Liver (tissue), 8 donors: ENCODE measurements at regions not wholly inside any gene's neighbourhood (a gene's known extent, or its start where the extent isn't known, plus 50 kb on each side); places are given as distances from the start of the nearest gene placed in this dataset.

Experiments used
- DNase-seq: peaks from one replicate; pipeline ENCODE4 v3.0.0-alpha.2; 2017; ENCODE audit warnings: low spot score
- H3K27ac ChIP-seq, 2 donors: one replicate each; pipeline ENCODE4 v1.7.0; 2013; ENCODE audit warnings: inconsistent platforms in 2 of 2, low read length in 2 of 2, control low read depth in 1 of 2, low read depth in 1 of 2, mild to moderate bottlenecking in 1 of 2
- H3K27me3 ChIP-seq, 4 donors: one replicate each; pipeline versions ENCODE4 v1.6.1 to v1.7.0; 2013; ENCODE audit warnings: low read length in 3 of 4, inconsistent platforms in 1 of 4, mild to moderate bottlenecking in 1 of 4, moderate library complexity in 1 of 4; ENCODE audit not compliant: control insufficient read depth in 4 of 4, insufficient read depth in 4 of 4
- H3K36me3 ChIP-seq, 4 donors: one replicate each; pipeline versions ENCODE4 v1.6.1 to v1.7.0; 2013; ENCODE audit warnings: low read length in 3 of 4, mild to moderate bottlenecking in 3 of 4, low read depth in 1 of 4, moderate library complexity in 1 of 4; ENCODE audit not compliant: control insufficient read depth in 4 of 4, insufficient read depth in 3 of 4
- H3K4me1 ChIP-seq, 4 donors: one replicate each; pipeline versions ENCODE4 v1.6.1 to v1.7.0; 2013; ENCODE audit warnings: low read length in 3 of 4, mild to moderate bottlenecking in 3 of 4, moderate library complexity in 1 of 4; ENCODE audit not compliant: control insufficient read depth in 4 of 4, insufficient read depth in 4 of 4
- H3K4me3 ChIP-seq, 3 donors: one replicate each; pipeline versions ENCODE4 v1.6.1 to v1.7.0; 2013; ENCODE audit warnings: low read length in 3 of 3, control low read depth in 1 of 3, low read depth in 1 of 3, mild to moderate bottlenecking in 1 of 3
- H3K9ac ChIP-seq, 2 donors: one replicate each; pipeline ENCODE4 v1.7.0; 2013; ENCODE audit warnings: low read length in 2 of 2, mild to moderate bottlenecking in 2 of 2, moderate library complexity in 2 of 2, control low read depth in 1 of 2, low read depth in 1 of 2
- H3K9me3 ChIP-seq, 4 donors: one replicate each; pipeline versions ENCODE4 v1.6.1 to v1.7.0; 2013; ENCODE audit warnings: low read length in 3 of 4; ENCODE audit not compliant: control insufficient read depth in 4 of 4
- FOXA2 ChIP-seq: IDR thresholded peaks from 2 replicates; pipeline ENCODE4 v1.6.1; 2016; ENCODE audit warnings: antibody characterized with exemption
- GABPA ChIP-seq, 2 donors: IDR thresholded peaks in 1 of 2; conservative IDR thresholded peaks in 1 of 2; 2 replicates each; pipeline ENCODE4 v1.6.1; 2016; ENCODE audit warnings: antibody characterized with exemption in 2 of 2, mild to moderate bottlenecking in 1 of 2, moderate library complexity in 1 of 2
- HNF4A ChIP-seq, 2 donors: conservative IDR thresholded peaks; 2 replicates each; pipeline ENCODE4 v1.6.1; 2016; ENCODE audit warnings: antibody characterized with exemption in 2 of 2, mild to moderate bottlenecking in 2 of 2
- HNF4G ChIP-seq: IDR thresholded peaks from 2 replicates; pipeline ENCODE4 v1.6.1; 2016; ENCODE audit warnings: antibody characterized with exemption
- JUND ChIP-seq, 2 donors: IDR thresholded peaks; 2 replicates each; pipeline ENCODE4 v1.6.1; 2016; ENCODE audit warnings: antibody characterized with exemption in 2 of 2
- RAD21 ChIP-seq, 2 donors: IDR thresholded peaks; 2 replicates each; pipeline ENCODE4 v1.6.1; 2016; ENCODE audit warnings: antibody characterized with exemption in 2 of 2, mild to moderate bottlenecking in 2 of 2
- RXRA ChIP-seq, 2 donors: IDR thresholded peaks; 2 replicates each; pipeline ENCODE4 v1.6.1; 2017 to 2018; ENCODE audit warnings: antibody characterized with exemption in 2 of 2, mild to moderate bottlenecking in 1 of 2
- SP1 ChIP-seq: IDR thresholded peaks from 2 replicates; pipeline ENCODE4 v1.6.1; 2018; ENCODE audit warnings: antibody characterized with exemption, mild to moderate bottlenecking
- TAF1 ChIP-seq: conservative IDR thresholded peaks from 2 replicates; pipeline ENCODE4 v1.6.1; 2016; ENCODE audit warnings: antibody characterized with exemption, mild to moderate bottlenecking
- YY1 ChIP-seq: IDR thresholded peaks from 2 replicates; pipeline ENCODE4 v1.6.1; 2016; ENCODE audit warnings: antibody characterized with exemption, mild to moderate bottlenecking
- WGBS: extraction: QIAGEN DNeasy Blood & Tissue Kit; methylation state at CpG from one replicate; pipeline ENCODE4 v1.1.7; 2013; 5-methylcytosine and 5-hydroxymethylcytosine counted together
- TF ChIP-seq, protein P1 (sequence below): fragments of 150-350 bp; IDR thresholded peaks from 2 replicates; pipeline ENCODE4 v1.5.1; 2017; ENCODE audit warnings: improper control_type of control experiment, low read depth, low read length; ENCODE audit not compliant: missing input control
- TF ChIP-seq, protein P2 (sequence below): IDR thresholded peaks from 2 replicates; pipeline ENCODE4 v1.6.1; 2016; ENCODE audit warnings: antibody characterized with exemption
- TF ChIP-seq, protein P3 (sequence below): IDR thresholded peaks from 2 replicates; pipeline ENCODE4 v1.6.1; 2016; ENCODE audit warnings: antibody characterized with exemption
- donor health status: healthy.
- donor health status: healthy.
- donor health status: healthy.
- donor health status: healthy.
- donor health status: healthy.

DNA sequence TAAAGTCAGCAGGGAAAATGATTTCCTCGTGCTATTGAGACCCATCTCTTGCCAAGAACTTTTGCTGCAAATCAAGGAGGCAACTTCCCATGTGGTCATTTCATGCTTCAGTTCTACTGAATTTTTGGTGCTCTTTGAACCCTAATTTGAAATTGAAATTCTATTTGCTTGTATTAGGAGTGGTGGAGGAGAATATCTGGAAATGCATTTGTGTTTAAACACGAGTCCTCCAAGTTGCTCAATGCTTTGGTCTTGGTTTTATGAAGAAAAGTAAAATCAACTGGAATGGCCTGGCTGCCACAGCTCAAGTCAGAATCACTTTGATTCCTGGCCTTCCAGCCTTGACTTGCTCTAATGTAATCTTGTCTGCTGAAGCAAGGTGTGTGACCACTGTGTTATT lies 613.2 kb downstream of the TLE1 start:
- no peak overlapping the region for H3K27ac ChIP-seq
- DNase-seq = no peak
- no peak overlapping the region for H3K4me3 ChIP-seq
- 67% methylated on average over 2 of the region's 2 CpGs for WGBS
- no peaks in the 10 kb centered on the region for H3K36me3 ChIP-seq
- no peaks in the 10 kb centered on the region for H3K27me3 ChIP-seq
- no peaks in the 10 kb centered on the region for H3K4me1 ChIP-seq
- H3K9me3 ChIP-seq = no peaks in the 10 kb centered on the region
- no peak overlapping the region for H3K9ac ChIP-seq
- TF ChIP-seq JUND (IDR thresholded peaks at IDR 0.05) = no peak
- TF ChIP-seq, protein P1, sequence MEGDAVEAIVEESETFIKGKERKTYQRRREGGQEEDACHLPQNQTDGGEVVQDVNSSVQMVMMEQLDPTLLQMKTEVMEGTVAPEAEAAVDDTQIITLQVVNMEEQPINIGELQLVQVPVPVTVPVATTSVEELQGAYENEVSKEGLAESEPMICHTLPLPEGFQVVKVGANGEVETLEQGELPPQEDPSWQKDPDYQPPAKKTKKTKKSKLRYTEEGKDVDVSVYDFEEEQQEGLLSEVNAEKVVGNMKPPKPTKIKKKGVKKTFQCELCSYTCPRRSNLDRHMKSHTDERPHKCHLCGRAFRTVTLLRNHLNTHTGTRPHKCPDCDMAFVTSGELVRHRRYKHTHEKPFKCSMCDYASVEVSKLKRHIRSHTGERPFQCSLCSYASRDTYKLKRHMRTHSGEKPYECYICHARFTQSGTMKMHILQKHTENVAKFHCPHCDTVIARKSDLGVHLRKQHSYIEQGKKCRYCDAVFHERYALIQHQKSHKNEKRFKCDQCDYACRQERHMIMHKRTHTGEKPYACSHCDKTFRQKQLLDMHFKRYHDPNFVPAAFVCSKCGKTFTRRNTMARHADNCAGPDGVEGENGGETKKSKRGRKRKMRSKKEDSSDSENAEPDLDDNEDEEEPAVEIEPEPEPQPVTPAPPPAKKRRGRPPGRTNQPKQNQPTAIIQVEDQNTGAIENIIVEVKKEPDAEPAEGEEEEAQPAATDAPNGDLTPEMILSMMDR = no peak
- TF ChIP-seq HNF4A (conservative IDR thresholded peaks at IDR 0.05) = no peak
- TF ChIP-seq YY1 = no peak
- TF ChIP-seq, protein P2, sequence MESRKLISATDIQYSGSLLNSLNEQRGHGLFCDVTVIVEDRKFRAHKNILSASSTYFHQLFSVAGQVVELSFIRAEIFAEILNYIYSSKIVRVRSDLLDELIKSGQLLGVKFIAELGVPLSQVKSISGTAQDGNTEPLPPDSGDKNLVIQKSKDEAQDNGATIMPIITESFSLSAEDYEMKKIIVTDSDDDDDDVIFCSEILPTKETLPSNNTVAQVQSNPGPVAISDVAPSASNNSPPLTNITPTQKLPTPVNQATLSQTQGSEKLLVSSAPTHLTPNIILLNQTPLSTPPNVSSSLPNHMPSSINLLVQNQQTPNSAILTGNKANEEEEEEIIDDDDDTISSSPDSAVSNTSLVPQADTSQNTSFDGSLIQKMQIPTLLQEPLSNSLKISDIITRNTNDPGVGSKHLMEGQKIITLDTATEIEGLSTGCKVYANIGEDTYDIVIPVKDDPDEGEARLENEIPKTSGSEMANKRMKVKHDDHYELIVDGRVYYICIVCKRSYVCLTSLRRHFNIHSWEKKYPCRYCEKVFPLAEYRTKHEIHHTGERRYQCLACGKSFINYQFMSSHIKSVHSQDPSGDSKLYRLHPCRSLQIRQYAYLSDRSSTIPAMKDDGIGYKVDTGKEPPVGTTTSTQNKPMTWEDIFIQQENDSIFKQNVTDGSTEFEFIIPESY = no peak

DNA sequence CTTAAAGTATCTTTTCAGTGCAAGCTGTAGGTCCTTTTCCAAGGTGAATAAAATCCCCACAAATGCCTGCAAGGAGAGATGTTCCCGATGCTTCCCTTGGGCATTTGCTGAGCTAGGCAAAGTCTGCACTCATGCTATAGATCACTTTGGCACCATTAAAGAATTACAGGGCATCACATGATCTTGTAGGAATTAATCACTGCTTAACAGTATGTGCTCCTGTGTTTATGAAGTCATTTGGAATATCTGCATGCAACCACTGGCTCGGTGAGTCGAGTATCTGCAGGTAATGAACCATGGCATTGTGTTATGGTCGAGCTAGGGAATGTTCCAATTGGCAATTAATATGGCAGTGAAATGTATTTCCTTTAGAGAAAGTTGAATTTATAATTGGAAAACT lies 615.1 kb downstream of the TLE1 start:
- no peak for DNase-seq
- Histone ChIP-seq H3K9me3 (no peaks in the 10 kb centered on the region), H3K27ac (no peak overlapping the region), H3K4me3 (no peak overlapping the region), H3K36me3 (no peaks in the 10 kb centered on the region), H3K4me1 (no peaks in the 10 kb centered on the region), H3K9ac (no peak overlapping the region), H3K27me3 (no peaks in the 10 kb centered on the region)
- 84% methylated on average over 4 of the region's 4 CpGs for WGBS
- TF ChIP-seq TAF1 (no peak), FOXA2 (no peak), GABPA (IDR thresholded peaks at IDR 0.05 in 1 of 2, conservative IDR thresholded peaks at IDR 0.05 in 1 of 2) (no peak), RAD21 (IDR thresholded peaks at IDR 0.05) (no peak), SP1 (no peak), RXRA (IDR thresholded peaks at IDR 0.05) (no peak), YY1 (no peak)
- TF ChIP-seq, protein P3, sequence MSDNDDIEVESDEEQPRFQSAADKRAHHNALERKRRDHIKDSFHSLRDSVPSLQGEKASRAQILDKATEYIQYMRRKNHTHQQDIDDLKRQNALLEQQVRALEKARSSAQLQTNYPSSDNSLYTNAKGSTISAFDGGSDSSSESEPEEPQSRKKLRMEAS = no peak

DNA sequence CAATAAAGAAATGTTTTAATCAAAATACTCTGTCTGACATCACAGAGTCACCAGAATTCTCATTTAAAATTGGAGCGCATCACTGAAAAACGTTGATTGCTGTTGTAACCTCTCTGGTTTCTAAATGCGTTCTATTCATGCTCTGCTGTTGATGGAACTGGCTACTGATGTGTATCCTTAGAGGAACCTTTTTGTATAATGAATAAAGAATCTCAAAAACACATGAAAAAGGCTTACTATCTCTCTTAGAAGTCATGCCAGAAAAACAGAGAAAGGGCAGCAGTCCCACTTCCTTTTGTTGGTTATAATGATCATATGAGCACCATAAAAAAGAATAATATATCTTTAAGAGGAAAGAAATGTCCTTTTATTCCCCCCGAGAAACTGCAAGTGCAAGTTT lies 615.5 kb downstream of the TLE1 start:
- H3K9ac ChIP-seq = no peak overlapping the region
- no peaks in the 10 kb centered on the region for H3K4me1 ChIP-seq
- no peak overlapping the region for H3K27ac ChIP-seq
- no peak for DNase-seq
- H3K27me3 ChIP-seq = no peaks in the 10 kb centered on the region
- no peaks in the 10 kb centered on the region for H3K9me3 ChIP-seq
- no peaks in the 10 kb centered on the region for H3K36me3 ChIP-seq
- TF ChIP-seq RXRA (IDR thresholded peaks at IDR 0.05) = no peak
- TF ChIP-seq HNF4G = no peak
- no peak overlapping the region for H3K4me3 ChIP-seq
- 84% methylated on average over 4 of the region's 4 CpGs for WGBS
